GM19463 (cell line): ENCODE measurements at regions not wholly inside any gene's neighbourhood (a gene's known extent, or its start where the extent isn't known, plus 50 kb on each side); places are given as distances from the start of the nearest gene placed in this dataset.

Experiments used
- ATAC-seq: cut with Tn5 transposase; IDR thresholded peaks from one replicate; pipeline ENCODE4 v1.9.1; 2021; ENCODE audit warnings: mild to moderate bottlenecking, moderate library complexity; ENCODE audit not compliant: unreplicated experiment

- ATAC-seq, result no peak
Observed at GRCh38 chr1:232221802-232222499, 408.0 kb downstream of the SIPA1L2 start.

- no peak for ATAC-seq
Observed at GRCh38 chr1:232218955-232219865, 410.7 kb downstream of the SIPA1L2 start.

- ATAC-seq, result no peak
Observed at GRCh38 chr1:232213928-232214327, 416.0 kb downstream of the SIPA1L2 start.

- ATAC-seq, result no peak
Observed at GRCh38 chr1:232212253-232212652, 417.7 kb downstream of the SIPA1L2 start.

GRCh38 chr1:232211149-232211548 lies 418.8 kb downstream of the SIPA1L2 start:
- ATAC-seq, result no peak

- ATAC-seq, result no peak
Observed at GRCh38 chr1:232209357-232209756, 420.6 kb downstream of the SIPA1L2 start.

GRCh38 chr1:232207073-232207866 lies 422.7 kb downstream of the SIPA1L2 start:
- ATAC-seq, result no peak

- ATAC-seq, result no peak
Observed at GRCh38 chr1:232204269-232204668, 425.7 kb downstream of the SIPA1L2 start.

GRCh38 chr1:232201024-232201423 lies 428.9 kb downstream of the SIPA1L2 start:
- no peak for ATAC-seq

GRCh38 chr1:232196042-232196441 lies 433.9 kb downstream of the SIPA1L2 start:
- no peak for ATAC-seq

- ATAC-seq, result no peak
Observed at GRCh38 chr1:232194424-232194823, 435.5 kb downstream of the SIPA1L2 start.

- ATAC-seq, result no peak
Observed at GRCh38 chr1:232193451-232193783, 436.5 kb downstream of the SIPA1L2 start.

- ATAC-seq, result no peak
Observed at GRCh38 chr1:232192781-232193450, 437.0 kb downstream of the SIPA1L2 start.

- no peak for ATAC-seq
Observed at GRCh38 chr1:232191560-232191959, 438.4 kb downstream of the SIPA1L2 start.

GRCh38 chr1:232188318-232188717 lies 441.6 kb downstream of the SIPA1L2 start:
- ATAC-seq, result no peak

GRCh38 chr1:232186931-232187330 lies 443.0 kb downstream of the SIPA1L2 start:
- no peak for ATAC-seq

- no peak for ATAC-seq
Observed at GRCh38 chr1:232184561-232185530, 445.1 kb downstream of the SIPA1L2 start.

GRCh38 chr1:232183802-232184201 lies 446.1 kb downstream of the SIPA1L2 start:
- no peak for ATAC-seq

- ATAC-seq, result no peak
Observed at GRCh38 chr1:232183266-232183800, 446.6 kb downstream of the SIPA1L2 start.
